ENCODE measurements at regions not wholly inside any gene's neighbourhood (a gene's known extent, or its start where the extent isn't known, plus 50 kb on each side); places are given as distances from the start of the nearest gene placed in this dataset.

- no peak overlapping the region for H3K18ac ChIP-seq (ENCODE audit: insufficient read length, low read depth, low read length)
- H2BK20ac ChIP-seq (ENCODE audit: low read depth, low read length, poor library complexity, severe bottlenecking) = no peak overlapping the region
- H3K4me3 Mint-ChIP-seq = no peak overlapping the region
- no peaks in the 10 kb centered on the region for H3K79me1 ChIP-seq (ENCODE audit: insufficient read depth, low read depth, low read length, poor library complexity, severe bottlenecking)
- H3K56ac ChIP-seq (ENCODE audit: insufficient read length, low read depth, low read length) = no peak overlapping the region
- H3K4me1 ChIP-seq (ENCODE audit: insufficient read depth, low read length) = no peaks in the 10 kb centered on the region
- no peak overlapping the region for H3T11ph ChIP-seq (ENCODE audit: low read length)
- H3K27ac ChIP-seq (ENCODE audit: insufficient read length, low read depth, low read length) = no peak overlapping the region
- no peak overlapping the region for H4K8ac ChIP-seq (replicated peaks; ENCODE audit: insufficient read length, low read depth, low read length)
- H2AFZ ChIP-seq (ENCODE audit: low read length) = no peak overlapping the region
- no peak overlapping the region for H2BK120ac ChIP-seq (ENCODE audit: low read depth, low read length, poor library complexity, severe bottlenecking)
- no peak overlapping the region for H4K5ac ChIP-seq (ENCODE audit: insufficient read length, low read depth, low read length)
- no peaks in the 10 kb centered on the region for H3K4me1 Mint-ChIP-seq
- H3K9me3 ChIP-seq (ENCODE audit: control insufficient read depth, low read depth, low read length) = no peaks in the 10 kb centered on the region
- WGBS (ENCODE audit: extremely low coverage, insufficient read length, low lambda C conversion rate) = no CpG with 5 or more reads among the region's 11 CpGs
- no peaks in the 10 kb centered on the region; the same call in 1 of the 2 replicates for H3K27me3 Mint-ChIP-seq (ENCODE audit: low read depth)
- no peaks in the 10 kb centered on the region; a peak in 1 of 5 replicates for H3K9me3 Mint-ChIP-seq
- no peak overlapping the region for H3K4me2 ChIP-seq (ENCODE audit: insufficient read depth, insufficient read length, low read length)
- no peak overlapping the region for H2AK5ac ChIP-seq (ENCODE audit: insufficient read length, low read length)
- H2BK5ac ChIP-seq (ENCODE audit: insufficient read length, low read length) = no peak overlapping the region
- H3K14ac ChIP-seq (ENCODE audit: insufficient read depth, low read length) = no peak overlapping the region
- no peak overlapping the region for H4K91ac ChIP-seq (ENCODE audit: insufficient read length, low read depth, low read length)
- H4K20me1 ChIP-seq (ENCODE audit: control insufficient read depth, insufficient read depth, insufficient read length) = no peaks in the 10 kb centered on the region
- no peak overlapping the region for H2BK15ac ChIP-seq (ENCODE audit: low read depth, low read length)
- H2BK12ac ChIP-seq (ENCODE audit: insufficient read length, low read depth, low read length) = no peak overlapping the region
- TF ChIP-seq CTCF (conservative IDR thresholded peaks at IDR 0.05) = no peak
- H3K9ac ChIP-seq (ENCODE audit: extremely low read depth, insufficient read length, low read length) = no peak overlapping the region
- no peaks in the 10 kb centered on the region for H3K36me3 Mint-ChIP-seq (ENCODE audit: insufficient read depth in 1 of 3, low read depth in 3 of 3)
- no peak overlapping the region; a peak in 1 of 7 replicates for H3K27ac Mint-ChIP-seq
- H3K23me2 ChIP-seq (ENCODE audit: insufficient read length, low read depth, low read length, poor library complexity, severe bottlenecking) = no peaks in the 10 kb centered on the region
- no peaks in the 10 kb centered on the region for H3K27me3 ChIP-seq (ENCODE audit: insufficient read depth, low read length)
- no peaks in the 10 kb centered on the region for H3K79me2 ChIP-seq (ENCODE audit: insufficient read depth, low read length)
- no peak overlapping the region for H3K23ac ChIP-seq (ENCODE audit: insufficient read length, low read depth, low read length)
- H3K4ac ChIP-seq (ENCODE audit: low read depth, low read length) = no peak overlapping the region
- no peak for DNase-seq
These were observed 67.4 kb upstream of the UNC13C start for GRCh38 chr15:53910852-53911251.
